Type B pancreatic cell (in vitro differentiated cells): ENCODE measurements at regions not wholly inside any gene's neighbourhood (a gene's known extent, or its start where the extent isn't known, plus 50 kb on each side); places are given as distances from the start of the nearest gene placed in this dataset.
"Not testable (repeated sequence)": the region's sequence is repeated elsewhere in the genome, so short reads cannot be mapped to it uniquely, and the experiment has no call there.

Experiments
- DNase-seq: peaks from one replicate; pipeline ENCODE4 v3.0.0; 2021; ENCODE audit warnings: mixed read lengths; ENCODE audit not compliant: unreplicated experiment; ENCODE audit errors: extremely low spot score
- H3K27ac Mint-ChIP-seq: 2 replicates; pipeline ENCODE4 v1.8.0; 2021; ENCODE audit warnings: mild to moderate bottlenecking, mixed read lengths
- H3K27me3 Mint-ChIP-seq: 2 replicates; pipeline ENCODE4 v1.8.0; 2021; ENCODE audit warnings: mixed read lengths
- H3K36me3 Mint-ChIP-seq: 2 replicates; pipeline ENCODE4 v1.8.0; 2021; ENCODE audit warnings: mixed read lengths
- H3K4me1 Mint-ChIP-seq: one replicate; pipeline ENCODE4 v1.8.0; 2021; ENCODE audit warnings: mixed read lengths; ENCODE audit not compliant: unreplicated experiment
- H3K4me3 Mint-ChIP-seq: 2 replicates; pipeline ENCODE4 v1.8.0; 2021; ENCODE audit warnings: mild to moderate bottlenecking, mixed read lengths
- H3K9me3 Mint-ChIP-seq: 2 replicates; pipeline ENCODE4 v1.8.0; 2021; ENCODE audit warnings: mixed read lengths
- TF ChIP-seq, protein P1 (sequence below): fragments of 200-600 bp; sonication (generic); conservative IDR thresholded peaks from 2 replicates; pipeline ENCODE4 v1.5.0; 2021; ENCODE audit warnings: antibody characterized with exemption, mild to moderate bottlenecking

- Mint-ChIP-seq H3K27ac (no peak overlapping the region), H3K4me3 (no peak overlapping the region), H3K4me1 (peaks cover 40% of the 10 kb centered on the region), H3K9me3 (no peaks in the 10 kb centered on the region), H3K36me3 (no peaks in the 10 kb centered on the region), H3K27me3 (peaks cover 7% of the 10 kb centered on the region)
- no peak for DNase-seq
- TF ChIP-seq, protein P1, sequence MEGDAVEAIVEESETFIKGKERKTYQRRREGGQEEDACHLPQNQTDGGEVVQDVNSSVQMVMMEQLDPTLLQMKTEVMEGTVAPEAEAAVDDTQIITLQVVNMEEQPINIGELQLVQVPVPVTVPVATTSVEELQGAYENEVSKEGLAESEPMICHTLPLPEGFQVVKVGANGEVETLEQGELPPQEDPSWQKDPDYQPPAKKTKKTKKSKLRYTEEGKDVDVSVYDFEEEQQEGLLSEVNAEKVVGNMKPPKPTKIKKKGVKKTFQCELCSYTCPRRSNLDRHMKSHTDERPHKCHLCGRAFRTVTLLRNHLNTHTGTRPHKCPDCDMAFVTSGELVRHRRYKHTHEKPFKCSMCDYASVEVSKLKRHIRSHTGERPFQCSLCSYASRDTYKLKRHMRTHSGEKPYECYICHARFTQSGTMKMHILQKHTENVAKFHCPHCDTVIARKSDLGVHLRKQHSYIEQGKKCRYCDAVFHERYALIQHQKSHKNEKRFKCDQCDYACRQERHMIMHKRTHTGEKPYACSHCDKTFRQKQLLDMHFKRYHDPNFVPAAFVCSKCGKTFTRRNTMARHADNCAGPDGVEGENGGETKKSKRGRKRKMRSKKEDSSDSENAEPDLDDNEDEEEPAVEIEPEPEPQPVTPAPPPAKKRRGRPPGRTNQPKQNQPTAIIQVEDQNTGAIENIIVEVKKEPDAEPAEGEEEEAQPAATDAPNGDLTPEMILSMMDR: no peak
Measured at GRCh38 chr2:120541972-120542670, 193.5 kb upstream of the GLI2 start.

DNA sequence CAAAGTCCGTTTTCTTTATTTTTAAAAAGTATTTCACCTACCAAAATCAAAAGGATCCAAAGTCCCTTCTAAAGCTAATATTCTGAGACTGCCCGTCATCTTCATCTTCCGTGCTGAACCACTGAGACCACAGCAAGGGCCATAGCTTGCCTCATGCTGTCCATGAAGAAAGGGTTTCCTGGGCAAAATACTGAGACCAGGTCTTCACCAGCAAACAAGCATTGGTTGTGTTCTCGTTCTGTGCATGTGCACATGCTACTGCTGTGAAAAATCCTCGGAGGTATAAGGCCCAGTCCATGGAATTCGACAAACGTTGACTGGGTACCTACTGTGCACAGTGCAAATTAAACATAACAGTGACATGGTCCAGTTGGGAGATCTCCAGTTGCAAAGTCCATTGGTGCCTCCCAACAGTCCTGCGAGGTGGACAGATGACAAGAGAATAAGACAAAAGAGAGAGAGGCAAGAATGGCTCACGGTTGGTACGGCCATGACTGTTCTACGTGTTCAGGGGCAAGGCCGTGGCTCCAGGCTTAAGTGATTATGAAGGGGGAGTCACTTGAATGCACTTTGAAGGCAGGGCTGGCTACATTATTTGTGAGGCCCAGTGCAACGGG lies 192.6 kb upstream of the GLI2 start:
- TF ChIP-seq, protein P1: no peak
- no peak overlapping the region for H3K27ac Mint-ChIP-seq
- DNase-seq: no peak
- H3K9me3 Mint-ChIP-seq: no peaks in the 10 kb centered on the region
- no peaks in the 10 kb centered on the region for H3K36me3 Mint-ChIP-seq
- no peak overlapping the region for H3K4me3 Mint-ChIP-seq
- peaks cover 40% of the 10 kb centered on the region for H3K4me1 Mint-ChIP-seq
- peaks cover 8% of the 10 kb centered on the region for H3K27me3 Mint-ChIP-seq

DNA sequence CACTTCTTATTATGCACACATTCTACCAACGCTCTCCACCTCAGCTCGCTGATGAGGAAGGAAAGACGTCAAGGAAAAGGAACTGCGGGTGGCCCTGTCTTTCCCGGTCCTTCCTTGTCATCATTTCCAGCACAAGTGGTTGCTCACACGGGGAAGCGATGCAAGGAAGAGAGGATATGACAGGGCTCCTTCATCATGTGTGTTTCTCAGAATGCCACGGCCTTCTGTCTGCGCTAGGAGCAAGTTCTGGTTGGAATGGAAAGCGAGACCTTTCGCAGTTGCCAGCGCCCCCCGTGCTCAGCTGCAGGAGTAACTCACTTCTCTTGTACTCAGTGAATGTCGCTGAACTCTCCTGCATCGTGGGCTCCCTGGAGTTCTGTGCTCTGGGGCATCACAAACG lies 191.8 kb upstream of the GLI2 start:
- Mint-ChIP-seq H3K27me3 (peaks cover 8% of the 10 kb centered on the region), H3K27ac (no peak overlapping the region), H3K4me3 (no peak overlapping the region), H3K4me1 (peaks cover 40% of the 10 kb centered on the region), H3K9me3 (no peaks in the 10 kb centered on the region), H3K36me3 (no peaks in the 10 kb centered on the region)
- TF ChIP-seq, protein P1: no peak
- no peak for DNase-seq

GRCh38 chr2:120544522-120544921 lies 191.1 kb upstream of the GLI2 start:
- Mint-ChIP-seq H3K36me3 (no peaks in the 10 kb centered on the region), H3K27me3 (peaks cover 8% of the 10 kb centered on the region), H3K4me1 (peaks cover 35% of the 10 kb centered on the region), H3K27ac (no peak overlapping the region), H3K4me3 (no peak overlapping the region), H3K9me3 (no peaks in the 10 kb centered on the region)
- TF ChIP-seq, protein P1: no peak
- no peak for DNase-seq

- H3K4me3 Mint-ChIP-seq, H3K36me3 Mint-ChIP-seq, H3K27me3 Mint-ChIP-seq, H3K9me3 Mint-ChIP-seq, DNase-seq, H3K27ac Mint-ChIP-seq: not testable (repeated sequence)
- H3K4me1 Mint-ChIP-seq: peaks cover 34% of the 10 kb centered on the region
Measured at GRCh38 chr2:120545007-120545406, 190.7 kb upstream of the GLI2 start.

DNA sequence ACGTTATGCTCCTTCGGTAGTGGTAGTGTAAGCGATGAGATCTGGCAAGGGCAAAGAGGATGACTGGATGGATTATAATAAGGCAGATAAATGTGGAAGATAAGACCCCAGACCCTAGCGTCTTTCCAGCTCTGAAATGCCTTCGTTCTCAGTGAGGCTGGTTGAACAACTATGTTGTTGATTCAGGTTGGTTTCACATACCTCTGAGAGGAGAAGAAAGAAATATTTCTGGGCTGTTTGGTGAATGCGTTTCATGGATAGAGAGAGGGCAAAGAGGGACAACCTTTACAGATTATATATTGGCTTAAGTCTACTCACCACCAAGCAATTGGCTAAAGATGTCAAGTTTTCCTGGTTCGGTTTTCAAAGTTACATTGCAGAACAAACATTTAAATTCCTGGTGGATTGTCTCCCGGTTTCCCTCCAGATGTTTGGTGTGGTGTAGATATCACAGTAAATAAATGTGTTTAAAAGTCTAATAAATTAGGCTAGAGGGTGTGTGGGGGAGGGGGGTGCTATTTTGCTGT lies 190.1 kb upstream of the GLI2 start:
- peaks cover 28% of the 10 kb centered on the region for H3K4me1 Mint-ChIP-seq
- H3K27me3 Mint-ChIP-seq: peaks cover 8% of the 10 kb centered on the region
- DNase-seq: no peak
- H3K36me3 Mint-ChIP-seq: no peaks in the 10 kb centered on the region
- no peak overlapping the region for H3K4me3 Mint-ChIP-seq
- H3K27ac Mint-ChIP-seq: peak overlapping the region; percentile 32
- no peaks in the 10 kb centered on the region for H3K9me3 Mint-ChIP-seq
- TF ChIP-seq, protein P1: no peak
